ENCODE measurements at regions not wholly inside any gene's neighbourhood (a gene's known extent, or its start where the extent isn't known, plus 50 kb on each side); places are given as distances from the start of the nearest gene placed in this dataset.
"Not testable (repeated sequence)": the region's sequence is repeated elsewhere in the genome, so short reads cannot be mapped to it uniquely, and the experiment has no call there.

- no peak for DNase-seq
Measured at GRCh38 chr12:75754141-75754540, 242.7 kb upstream of the KRR1 start.

DNA sequence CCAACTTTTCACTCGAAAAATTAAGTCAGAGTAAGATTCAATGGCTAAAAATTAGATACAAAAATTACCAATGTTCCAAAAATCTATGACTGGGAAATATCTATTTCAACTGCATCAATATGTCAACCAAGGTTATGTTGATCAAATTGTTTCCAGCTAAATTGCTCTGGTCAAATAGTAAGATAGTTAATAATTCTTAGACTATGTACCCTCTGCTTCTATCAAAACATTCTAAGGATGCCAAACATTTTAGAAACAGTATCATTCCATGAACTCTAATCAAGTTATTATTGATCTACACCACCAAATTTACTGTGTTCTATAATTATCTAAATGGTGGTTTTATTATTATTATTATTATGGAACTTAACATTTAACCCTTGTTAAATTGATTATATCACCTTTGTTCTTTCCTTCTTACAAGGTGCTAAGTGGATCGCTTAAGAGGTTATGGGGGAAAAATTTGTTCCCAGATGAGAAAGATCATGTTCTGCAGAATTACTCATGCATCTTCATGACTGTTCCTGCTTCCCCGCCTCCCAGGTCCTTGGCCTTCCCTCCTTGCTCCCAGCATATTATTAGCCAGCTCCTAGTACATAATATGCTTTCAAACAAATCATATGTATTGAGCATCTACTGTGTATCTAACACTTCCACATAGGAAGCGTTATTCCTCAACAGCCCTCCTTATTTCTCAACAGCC, 240.5 kb upstream of the KRR1 start:
- DNase-seq: no peak

DNA sequence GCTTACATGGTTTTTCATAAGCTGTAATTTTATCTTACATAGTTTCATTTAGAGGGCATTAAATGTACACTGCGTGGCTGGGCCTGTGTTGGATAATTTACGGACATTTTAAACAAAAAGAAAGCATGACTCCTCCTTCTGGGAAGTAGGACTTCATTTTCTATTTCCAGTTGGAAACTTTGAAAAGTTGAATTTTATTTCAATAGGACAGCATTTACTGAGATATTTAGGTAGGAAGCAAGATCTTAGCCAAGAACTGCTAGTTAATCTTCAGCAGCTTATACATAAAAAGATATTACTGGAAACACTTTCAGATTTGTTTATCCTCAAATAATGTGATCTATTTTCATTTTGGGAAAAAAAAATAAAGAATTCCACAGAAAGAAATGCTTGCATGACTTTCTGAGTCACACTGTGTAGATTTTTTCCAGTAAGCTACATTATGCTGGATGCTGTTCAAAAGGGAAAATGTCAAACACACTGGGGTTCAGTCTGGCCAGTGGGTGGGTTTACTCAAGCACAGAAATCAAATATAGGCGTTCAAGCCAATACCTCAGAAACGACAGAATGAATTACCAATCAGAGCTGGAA, 239.4 kb upstream of the KRR1 start:
- DNase-seq: no peak

DNA sequence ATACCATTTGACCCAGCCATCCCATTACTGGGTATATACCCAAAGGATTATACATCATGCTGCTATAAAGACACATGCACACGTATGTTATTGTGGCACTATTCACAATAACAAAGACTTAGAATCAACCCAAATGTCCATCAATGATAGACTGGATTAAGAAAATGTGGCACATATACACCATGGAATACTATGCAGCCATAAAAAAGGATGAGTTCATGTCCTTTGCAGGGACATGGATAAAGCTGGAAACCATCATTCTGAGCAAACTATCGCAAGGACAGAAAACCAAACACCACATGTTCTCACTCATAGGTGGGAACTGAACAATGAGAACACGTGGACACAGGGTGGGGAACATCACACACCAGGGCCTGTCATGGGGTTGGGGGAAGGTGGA, 237.6 kb upstream of the KRR1 start:
- not testable (repeated sequence) for DNase-seq

- no peak for DNase-seq
Measured at GRCh38 chr12:75748136-75748535, 236.7 kb upstream of the KRR1 start.

DNA sequence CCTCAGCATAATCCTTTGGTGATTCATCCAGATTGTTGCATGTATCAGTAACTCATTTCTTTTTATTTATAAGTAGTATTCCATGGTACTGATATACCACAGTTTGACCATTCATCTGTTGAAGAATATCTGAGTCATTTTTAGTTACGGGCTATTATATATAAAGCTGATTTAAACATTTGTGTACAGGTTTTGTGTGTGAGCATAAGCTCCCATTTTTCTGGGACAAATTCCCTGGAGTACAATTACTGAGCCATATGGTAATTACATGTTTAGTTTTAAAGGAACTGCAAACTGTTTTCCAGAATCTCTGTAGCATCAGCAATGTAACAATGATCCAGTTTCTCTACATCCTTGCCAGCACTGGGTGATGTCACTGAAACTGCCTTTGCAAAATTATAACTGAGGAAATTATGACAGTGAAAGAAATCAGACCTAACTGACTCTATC, 236.2 kb upstream of the KRR1 start:
- DNase-seq: no peak

DNA sequence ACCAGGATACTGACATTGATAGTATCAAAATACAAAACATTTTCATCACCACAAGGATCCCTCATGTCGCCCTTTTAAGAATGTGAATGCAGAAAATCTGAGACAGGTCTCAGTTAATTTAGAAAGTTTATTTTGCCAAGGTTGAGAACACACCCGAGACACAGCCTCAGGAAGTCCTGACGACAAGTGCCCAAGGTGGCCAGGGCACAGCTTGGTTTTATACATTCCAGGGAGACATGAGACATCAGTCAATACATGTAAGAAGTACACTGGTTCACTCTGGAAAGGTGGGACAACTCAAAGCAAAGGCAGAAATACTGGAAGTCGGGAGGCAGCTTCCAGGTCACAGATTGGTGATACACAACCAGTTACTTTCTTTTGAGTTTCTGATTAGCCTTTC, 235.2 kb upstream of the KRR1 start:
- DNase-seq: no peak

- no peak for DNase-seq
Measured at GRCh38 chr12:75744607-75745256, 233.3 kb upstream of the KRR1 start.

- no peak for DNase-seq
Measured at GRCh38 chr12:75742961-75743360, 231.6 kb upstream of the KRR1 start.

- DNase-seq: no peak
Measured at GRCh38 chr12:75742048-75742447, 230.6 kb upstream of the KRR1 start.

DNA sequence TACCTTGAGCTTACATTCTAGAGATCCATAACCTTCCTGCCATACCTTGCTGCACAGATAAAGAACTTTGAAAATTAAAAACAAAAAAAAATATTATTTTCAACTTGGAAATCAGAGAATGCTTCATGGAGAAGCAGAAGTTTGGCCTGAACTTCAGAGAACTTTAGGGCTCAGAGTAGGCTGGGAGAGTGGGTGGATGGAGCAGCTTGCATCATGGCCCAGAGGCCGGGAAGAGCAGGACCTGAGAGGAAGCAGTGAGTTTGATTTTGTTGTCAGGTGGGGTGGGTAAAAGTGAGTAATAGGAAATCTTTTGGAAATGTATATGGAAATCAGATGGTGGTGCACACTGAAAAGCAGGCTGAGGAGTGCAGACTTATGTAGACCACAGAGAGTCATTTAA, 228.5 kb upstream of the KRR1 start:
- DNase-seq: no peak

- not testable (repeated sequence) for DNase-seq
Measured at GRCh38 chr12:75739098-75739497, 227.7 kb upstream of the KRR1 start.

DNA sequence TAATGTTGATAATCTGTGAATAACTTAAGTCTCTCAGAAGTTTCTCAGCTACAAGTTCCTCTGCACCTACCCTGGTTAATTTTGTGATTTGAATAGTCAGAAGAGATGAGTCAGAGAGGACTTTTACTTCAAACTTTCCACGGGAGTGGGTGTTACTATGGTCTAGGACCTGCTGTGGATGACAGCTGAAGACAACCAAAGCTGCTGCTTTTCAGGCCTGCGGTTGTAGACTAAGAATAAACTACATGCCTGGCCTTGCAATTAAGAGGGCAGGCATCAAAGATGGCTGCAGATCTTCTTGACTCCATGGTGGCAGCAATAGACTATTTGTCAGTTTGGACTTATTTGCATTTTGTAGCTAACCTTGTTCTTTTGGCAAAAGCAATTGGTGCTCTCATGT, 227.1 kb upstream of the KRR1 start:
- DNase-seq: no peak

DNA sequence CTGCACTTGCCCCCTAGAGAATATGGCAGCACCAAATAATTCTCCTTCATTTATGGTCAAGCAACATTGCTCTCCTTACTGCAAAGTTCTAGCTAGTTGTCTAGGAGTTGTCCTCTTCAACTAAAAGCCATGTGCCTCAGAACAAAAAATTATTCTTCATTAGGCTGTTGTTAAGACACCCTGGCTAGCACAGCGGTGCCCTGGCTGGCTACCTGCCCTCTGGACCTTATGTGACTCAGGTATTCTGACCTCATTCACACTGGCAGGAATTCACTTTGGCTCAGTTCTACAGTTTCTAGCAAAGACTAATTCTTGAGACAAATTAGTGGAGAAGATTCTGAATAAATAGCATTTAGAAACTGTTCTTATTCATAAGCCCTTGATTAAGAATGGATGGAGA, 224.4 kb upstream of the KRR1 start:
- DNase-seq: no peak

DNA sequence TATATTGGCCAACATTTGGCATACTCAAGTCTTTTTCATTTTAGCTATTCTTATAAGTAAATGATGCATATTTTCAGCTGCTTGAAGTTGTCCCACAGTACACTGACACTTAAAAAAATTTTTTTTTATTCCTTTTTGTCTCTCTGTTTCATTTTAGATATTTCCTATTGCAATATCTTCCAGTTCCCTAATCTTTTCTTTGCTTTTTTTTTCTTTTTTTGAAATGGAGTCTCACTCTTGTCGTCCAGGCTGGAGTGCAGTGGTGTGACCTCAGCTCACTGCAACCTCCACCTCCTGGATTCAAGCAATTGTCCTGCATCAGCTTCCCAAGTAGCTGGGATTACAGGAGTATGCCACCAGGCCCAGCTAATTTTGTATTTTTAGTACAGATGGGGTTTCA, 217.4 kb upstream of the KRR1 start:
- no peak for DNase-seq

DNA sequence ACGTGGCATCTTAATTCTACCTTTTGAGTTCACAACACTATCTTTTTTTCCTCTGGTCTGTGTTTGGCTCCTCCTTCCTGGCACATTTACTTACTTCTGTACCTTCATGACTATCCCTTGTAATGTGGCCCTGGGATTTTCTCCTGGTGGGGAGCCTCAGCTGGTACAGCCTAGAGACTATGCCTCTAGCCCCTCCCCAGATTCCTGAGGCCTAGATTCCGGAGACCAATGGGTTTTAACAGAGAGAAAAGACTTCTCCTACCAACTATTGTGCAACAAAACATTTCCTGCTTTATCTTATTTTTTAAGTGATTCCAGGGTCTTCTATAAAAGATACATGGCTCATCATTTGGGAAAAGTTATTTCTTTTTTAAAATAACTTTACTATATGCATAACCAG, 216.2 kb upstream of the KRR1 start:
- no peak for DNase-seq

GRCh38 chr12:75725521-75726111, 214.2 kb upstream of the KRR1 start:
- no peak for DNase-seq

DNA sequence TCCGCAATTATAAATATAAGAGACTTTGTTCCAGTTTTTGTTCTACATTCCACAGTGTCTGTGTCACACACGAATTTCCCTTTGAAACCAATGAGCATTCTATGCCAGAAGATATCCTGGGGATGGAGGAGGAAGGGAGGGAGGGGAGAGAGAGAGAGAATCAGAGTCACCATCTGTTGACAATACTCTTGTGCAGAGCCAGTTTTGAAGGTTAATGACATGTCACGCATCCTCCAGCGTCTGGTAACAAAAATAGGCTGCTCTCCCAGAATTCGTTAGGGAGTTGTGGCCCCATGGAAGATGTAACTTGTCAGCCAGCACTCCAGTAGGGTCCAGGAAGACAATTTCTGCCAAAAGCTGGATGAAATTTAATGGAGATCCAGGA, 213.5 kb upstream of the KRR1 start:
- DNase-seq: no peak

- no peak for DNase-seq
Measured at GRCh38 chr12:75724307-75724927, 213.0 kb upstream of the KRR1 start.

DNA sequence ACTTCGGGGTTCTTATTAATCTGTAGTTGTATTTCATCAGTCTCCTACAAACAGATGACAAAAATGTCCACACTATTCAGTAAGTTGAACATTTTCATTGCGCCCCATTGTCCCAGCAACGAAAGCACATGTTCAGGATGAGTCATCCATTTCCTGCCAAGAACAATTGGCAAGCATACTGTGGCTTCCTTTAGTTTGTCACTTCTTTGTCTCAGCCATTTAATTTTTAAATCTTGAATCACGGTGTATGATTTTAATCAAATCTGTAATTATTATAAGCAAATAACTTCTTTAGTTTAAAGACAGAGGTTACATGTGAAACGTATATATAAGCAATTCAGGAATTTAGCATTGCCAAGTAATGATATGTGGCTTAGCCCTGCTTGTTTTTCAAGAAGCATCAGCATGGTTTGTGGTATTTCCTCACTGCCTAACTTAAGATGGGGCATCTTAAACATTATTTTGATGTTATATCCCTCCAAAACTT, 211.3 kb upstream of the KRR1 start:
- no peak for DNase-seq

DNA sequence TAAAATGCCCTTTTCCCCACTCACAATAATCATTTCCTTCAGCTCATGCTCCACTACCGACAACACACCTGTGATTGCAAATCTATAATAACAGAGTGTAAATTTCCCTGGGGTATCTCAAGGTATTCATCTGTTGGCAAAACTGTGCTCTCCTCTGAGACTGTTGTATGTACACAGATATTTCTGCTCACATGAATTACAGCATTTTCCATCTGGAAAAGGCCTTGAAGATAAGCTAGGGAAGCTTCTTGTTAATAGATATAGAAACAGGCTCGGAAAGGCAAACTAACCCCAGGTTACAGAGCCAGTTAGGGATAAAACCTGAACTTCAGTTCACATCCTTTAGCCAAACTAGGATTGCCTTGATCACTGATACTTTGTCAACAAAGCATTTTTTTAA, 210.4 kb upstream of the KRR1 start:
- DNase-seq: no peak

GRCh38 chr12:75720812-75721641, 209.6 kb upstream of the KRR1 start:
- no peak for DNase-seq

- no peak for DNase-seq
Measured at GRCh38 chr12:75717902-75718301, 206.5 kb upstream of the KRR1 start.
